ENCODE measurements at regions not wholly inside any gene's neighbourhood (a gene's known extent, or its start where the extent isn't known, plus 50 kb on each side); places are given as distances from the start of the nearest gene placed in this dataset.
A peak's percentile ranks its signal among the peaks of the same experiment; 100 is the strongest.

DNA sequence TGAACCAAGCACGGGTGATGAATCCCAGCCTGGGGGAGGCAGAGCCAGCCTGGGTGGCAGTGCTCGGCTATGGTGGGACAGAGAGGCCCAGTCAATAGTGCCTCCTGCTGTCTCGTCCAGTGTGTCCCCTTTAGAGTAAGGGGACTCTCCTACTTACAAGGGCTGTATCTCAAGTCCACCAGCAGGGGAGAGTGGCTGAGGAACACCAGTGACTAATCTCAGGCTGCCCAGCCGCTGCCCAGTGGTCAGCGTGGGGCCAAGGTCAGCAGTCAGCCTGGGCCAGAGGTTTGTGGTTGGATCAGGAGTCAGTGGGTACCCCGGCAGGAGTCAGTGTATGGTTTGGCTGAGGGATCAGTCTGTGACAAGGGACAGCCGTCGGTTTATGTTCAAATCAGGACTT is 109.2 kb upstream of the RUNX3 start:
- Histone ChIP-seq H3K4me3 (ENCODE audit: low read depth, low read length) (no peak overlapping the region), H3K27me3 (ENCODE audit: control insufficient read depth, insufficient read depth, low read length) (peaks cover 17% of the 10 kb centered on the region), H3K36me3 (ENCODE audit: control insufficient read depth, insufficient read depth, low read length) (no peaks in the 10 kb centered on the region)
- no peak for DNase-seq (ENCODE audit: low read depth)
- TF ChIP-seq, protein P1, sequence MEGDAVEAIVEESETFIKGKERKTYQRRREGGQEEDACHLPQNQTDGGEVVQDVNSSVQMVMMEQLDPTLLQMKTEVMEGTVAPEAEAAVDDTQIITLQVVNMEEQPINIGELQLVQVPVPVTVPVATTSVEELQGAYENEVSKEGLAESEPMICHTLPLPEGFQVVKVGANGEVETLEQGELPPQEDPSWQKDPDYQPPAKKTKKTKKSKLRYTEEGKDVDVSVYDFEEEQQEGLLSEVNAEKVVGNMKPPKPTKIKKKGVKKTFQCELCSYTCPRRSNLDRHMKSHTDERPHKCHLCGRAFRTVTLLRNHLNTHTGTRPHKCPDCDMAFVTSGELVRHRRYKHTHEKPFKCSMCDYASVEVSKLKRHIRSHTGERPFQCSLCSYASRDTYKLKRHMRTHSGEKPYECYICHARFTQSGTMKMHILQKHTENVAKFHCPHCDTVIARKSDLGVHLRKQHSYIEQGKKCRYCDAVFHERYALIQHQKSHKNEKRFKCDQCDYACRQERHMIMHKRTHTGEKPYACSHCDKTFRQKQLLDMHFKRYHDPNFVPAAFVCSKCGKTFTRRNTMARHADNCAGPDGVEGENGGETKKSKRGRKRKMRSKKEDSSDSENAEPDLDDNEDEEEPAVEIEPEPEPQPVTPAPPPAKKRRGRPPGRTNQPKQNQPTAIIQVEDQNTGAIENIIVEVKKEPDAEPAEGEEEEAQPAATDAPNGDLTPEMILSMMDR (IDR thresholded peaks at IDR 0.05; ENCODE audit: insufficient read depth, low read length, poor library complexity, severe bottlenecking), result peak; percentile 6

DNA sequence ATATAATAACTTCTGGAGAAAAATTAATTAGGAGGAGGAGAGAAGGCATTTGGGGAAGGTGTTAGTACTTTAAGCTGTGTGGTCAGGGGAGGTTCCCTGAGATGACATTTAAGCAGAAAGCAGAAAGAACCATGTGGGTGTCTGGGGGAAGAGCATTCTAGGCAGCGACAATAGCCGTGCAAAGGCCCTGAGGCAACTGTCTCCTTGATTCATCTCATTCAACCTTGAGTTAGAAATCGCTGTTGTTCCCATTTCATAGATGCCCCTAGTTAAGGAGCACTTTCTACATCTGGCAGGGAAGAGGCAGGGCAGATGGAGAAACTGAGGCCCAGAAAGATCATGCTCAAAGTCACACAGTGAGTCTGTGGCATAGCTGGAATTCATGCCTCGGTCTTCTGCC is 108.6 kb upstream of the RUNX3 start:
- Histone ChIP-seq H3K36me3 (ENCODE audit: control insufficient read depth, insufficient read depth, low read length) (no peaks in the 10 kb centered on the region), H3K27me3 (ENCODE audit: control insufficient read depth, insufficient read depth, low read length) (peaks cover 17% of the 10 kb centered on the region), H3K4me3 (ENCODE audit: low read depth, low read length) (no peak overlapping the region)
- TF ChIP-seq, protein P1 (IDR thresholded peaks at IDR 0.05; ENCODE audit: insufficient read depth, low read length, poor library complexity, severe bottlenecking), result no peak
- DNase-seq (ENCODE audit: low read depth), result no peak

DNA sequence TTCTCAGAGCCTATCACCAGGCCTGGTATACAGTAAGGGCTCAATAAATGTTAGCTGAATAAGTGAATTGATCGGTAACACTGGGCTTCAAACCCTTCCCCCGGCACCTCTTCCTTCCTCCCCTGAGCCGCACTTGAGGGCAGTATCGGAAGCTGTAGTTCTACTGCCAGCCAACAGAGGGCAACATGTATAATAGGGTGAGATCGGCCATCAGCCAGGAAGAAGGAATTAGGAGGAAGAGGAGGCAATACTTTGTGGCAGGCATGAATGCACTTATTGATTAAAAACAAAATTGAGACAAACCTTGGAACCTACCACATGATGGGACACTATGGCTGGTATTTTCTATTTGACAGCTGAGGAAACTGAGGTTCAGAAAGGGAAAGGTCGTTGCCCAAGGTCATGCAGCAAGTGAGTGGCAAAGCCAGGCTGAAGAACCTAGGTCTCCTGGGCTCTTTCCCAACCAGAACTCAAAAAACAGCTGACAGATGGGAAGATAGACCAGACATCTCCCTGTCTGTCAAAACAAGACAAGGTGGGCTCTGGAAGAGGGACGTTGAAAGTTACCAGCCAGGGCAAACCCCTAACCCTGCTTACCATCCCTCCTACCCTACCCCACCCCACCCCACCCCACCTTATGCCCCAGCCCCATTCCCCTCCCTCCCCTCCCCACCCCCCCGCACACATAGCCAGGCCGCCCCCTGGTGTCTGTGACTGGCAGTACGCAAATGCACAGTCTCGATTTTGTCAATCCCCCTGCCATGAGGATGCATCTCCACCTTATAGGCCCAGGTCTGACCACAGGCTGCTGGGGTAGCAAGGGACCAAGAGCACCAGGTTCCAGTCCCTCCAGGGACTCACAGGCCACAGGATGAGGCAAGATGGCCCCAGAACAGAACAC is 107.3 kb upstream of the RUNX3 start:
- H3K4me3 ChIP-seq (ENCODE audit: low read depth, low read length), result no peak overlapping the region
- H3K27me3 ChIP-seq (ENCODE audit: control insufficient read depth, insufficient read depth, low read length), result peaks cover 16% of the 10 kb centered on the region
- DNase-seq (ENCODE audit: low read depth), result no peak
- no peaks in the 10 kb centered on the region for H3K36me3 ChIP-seq (ENCODE audit: control insufficient read depth, insufficient read depth, low read length)
- TF ChIP-seq, protein P1 (IDR thresholded peaks at IDR 0.05; ENCODE audit: insufficient read depth, low read length, poor library complexity, severe bottlenecking), result peak; percentile 62

DNA sequence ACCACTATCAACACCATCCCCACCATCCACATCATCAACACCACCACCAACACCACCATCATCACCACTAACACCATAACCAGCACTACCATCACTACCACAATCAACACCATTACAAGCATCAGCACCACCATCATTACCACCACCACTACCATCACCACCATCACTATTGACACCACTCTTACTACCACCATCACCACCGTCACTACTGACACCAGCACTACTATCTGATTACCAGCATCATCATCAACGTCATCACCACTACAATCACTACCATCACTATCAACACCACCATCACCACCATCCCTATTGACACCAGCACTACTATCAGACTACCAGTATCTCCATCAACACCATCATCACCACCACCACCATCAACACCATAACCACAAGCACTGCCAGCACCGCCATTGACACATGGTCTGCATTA is 106.1 kb upstream of the RUNX3 start:
- Histone ChIP-seq H3K36me3 (ENCODE audit: control insufficient read depth, insufficient read depth, low read length) (no peaks in the 10 kb centered on the region), H3K4me3 (ENCODE audit: low read depth, low read length) (no peak overlapping the region), H3K27me3 (ENCODE audit: control insufficient read depth, insufficient read depth, low read length) (peaks cover 11% of the 10 kb centered on the region)
- DNase-seq (ENCODE audit: low read depth), result no peak
- TF ChIP-seq, protein P1 (IDR thresholded peaks at IDR 0.05; ENCODE audit: insufficient read depth, low read length, poor library complexity, severe bottlenecking), result no peak

DNA sequence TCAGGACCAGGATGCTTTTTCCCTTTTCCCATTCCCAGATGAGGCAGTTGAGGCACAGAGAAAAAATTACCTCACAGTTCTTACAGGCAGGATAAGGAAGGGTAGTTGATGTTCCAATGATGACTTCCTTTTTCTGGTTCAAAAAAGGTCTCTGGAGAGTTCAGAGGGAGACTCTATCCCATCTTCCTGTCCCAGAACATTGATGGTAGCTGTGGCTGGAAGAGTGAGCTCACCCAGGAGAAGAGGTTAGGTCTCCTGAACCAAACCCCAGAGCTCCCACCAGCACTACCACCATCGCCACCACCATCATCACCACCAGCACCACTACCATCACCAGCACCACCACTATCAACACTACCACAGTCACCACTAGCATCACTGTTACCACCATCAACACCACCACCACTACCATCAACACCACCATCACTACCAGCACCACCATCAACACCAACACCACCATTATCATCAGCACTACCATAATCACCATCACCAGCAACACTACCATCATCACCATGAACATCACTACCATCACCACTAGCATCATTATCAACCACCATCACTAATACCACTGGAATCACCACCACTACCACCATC is 105.5 kb upstream of the RUNX3 start:
- H3K4me3 ChIP-seq (ENCODE audit: low read depth, low read length), result no peak overlapping the region
- TF ChIP-seq, protein P1 (IDR thresholded peaks at IDR 0.05; ENCODE audit: insufficient read depth, low read length, poor library complexity, severe bottlenecking), result no peak
- H3K36me3 ChIP-seq (ENCODE audit: control insufficient read depth, insufficient read depth, low read length), result no peaks in the 10 kb centered on the region
- H3K27me3 ChIP-seq (ENCODE audit: control insufficient read depth, insufficient read depth, low read length), result peaks cover 7% of the 10 kb centered on the region
- DNase-seq (ENCODE audit: low read depth), result no peak
